ENCODE measurements at regions not wholly inside any gene's neighbourhood (a gene's known extent, or its start where the extent isn't known, plus 50 kb on each side); places are given as distances from the start of the nearest gene placed in this dataset.
"Not testable (repeated sequence)": the region's sequence is repeated elsewhere in the genome, so short reads cannot be mapped to it uniquely, and the experiment has no call there.

DNA sequence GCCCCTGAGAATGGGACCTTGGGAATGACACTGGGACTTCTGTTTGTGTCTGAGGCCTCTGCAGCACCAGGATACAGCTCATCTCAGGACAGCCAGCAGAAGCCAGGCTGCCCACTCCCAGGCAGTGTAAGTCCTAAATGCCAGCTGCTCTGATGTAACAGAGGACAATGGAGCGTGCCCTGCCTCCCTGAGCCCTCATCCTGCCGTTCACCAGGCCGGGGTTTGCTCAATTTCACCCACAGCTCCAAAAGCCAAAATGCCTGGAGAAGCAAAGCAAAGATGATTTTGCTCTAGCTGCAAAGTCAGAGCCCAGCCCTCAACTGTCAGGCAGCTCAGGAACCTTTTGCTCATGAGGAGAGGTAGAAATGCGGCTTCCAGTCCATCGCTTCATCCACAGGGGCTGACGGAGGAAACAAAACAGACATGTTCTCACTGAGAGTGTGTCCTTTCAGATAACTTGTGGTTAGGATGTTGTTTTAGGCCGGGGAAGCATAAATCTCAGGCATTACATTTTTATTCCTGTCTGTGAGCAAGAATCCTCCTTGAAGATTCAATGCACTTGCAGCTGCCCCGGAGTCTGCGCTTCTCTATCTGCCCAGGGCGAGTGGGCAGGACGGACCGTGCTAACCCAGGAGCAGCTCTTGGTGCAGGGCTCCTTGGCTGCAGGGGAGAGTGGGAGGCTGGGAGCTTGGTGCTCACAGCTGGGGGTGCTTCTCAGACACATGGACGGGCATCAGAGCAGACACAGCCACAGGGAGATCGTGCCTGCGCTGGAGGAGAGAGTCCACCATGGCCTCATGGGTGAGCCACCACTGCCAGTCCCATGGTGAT, 83.2 kb upstream of the CHST15 start:
- no peak for DNase-seq

- DNase-seq, result no peak
Measured at GRCh38 chr10:124175701-124176348, 82.4 kb upstream of the CHST15 start.

DNA sequence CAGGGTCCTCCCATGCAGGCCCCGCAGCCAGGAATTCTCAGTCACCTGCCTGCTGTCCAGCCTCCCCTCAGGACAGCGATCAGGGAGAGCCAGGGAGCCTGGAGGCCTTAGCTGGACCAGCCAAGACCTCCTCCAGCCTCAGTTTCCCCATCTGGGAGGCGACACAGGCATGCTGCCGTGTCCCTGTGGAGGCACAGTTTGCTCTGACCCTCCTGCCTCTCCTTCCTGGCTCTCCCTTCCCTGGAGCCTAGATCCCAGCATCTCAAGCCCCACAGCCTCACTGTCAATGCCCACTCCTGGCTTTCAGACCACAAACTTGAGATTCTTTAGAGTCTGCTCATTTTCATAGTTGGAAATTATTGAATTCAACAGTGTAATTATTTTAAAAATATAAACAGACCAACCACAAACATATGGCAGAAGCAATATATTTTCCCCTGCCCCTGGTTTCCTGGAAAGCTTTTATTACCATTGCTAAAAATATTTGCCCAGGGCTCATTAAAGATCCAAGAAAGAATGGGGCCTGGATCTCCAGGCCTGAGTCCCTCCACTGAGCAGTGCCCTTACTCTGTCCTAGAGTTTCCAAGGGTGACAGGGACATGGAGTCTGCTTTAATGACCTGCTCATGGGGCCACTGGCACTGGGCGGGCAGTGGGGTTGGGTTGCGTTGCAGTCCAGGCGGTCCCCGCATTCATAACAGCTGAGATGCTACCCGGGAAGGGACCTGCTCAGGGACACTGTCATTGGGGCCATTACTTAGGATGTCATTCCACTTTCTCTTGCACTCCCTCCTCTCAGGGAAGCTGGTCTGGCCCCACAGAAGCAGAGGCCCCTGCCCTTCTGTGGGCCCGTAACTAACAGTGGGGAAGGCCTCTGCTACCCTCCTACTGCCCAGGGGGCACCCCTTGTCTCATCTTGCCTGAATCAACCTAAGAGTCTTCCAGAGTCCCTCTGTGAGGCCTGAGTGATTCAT, 81.6 kb upstream of the CHST15 start:
- no peak for DNase-seq

DNA sequence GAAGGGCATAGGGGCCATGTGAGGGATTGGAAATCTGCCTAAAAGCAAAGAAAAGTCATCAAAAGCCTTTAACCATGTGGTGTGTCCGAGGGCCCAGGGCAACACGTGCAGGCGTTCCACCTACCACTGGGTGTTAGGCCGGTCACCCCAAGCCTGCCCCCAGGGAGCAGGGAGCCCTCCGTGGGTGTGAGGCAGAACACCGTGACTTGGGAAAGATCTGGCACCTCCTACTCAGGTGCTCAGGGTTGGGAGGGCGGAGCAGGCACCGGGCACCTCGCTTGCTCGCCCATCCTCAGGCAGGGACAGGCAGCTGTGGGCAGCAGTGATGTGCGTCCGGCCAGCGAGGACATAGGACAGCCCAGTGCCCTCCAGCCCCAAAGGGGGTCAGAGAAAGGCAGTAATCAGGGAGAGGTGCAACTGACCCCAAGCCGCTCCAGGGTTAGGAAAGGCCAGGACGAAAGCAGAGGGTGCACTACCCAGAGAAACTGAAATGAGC, 80.7 kb upstream of the CHST15 start:
- no peak for DNase-seq

- no peak for DNase-seq
Measured at GRCh38 chr10:124173298-124173900, 80.0 kb upstream of the CHST15 start.

DNA sequence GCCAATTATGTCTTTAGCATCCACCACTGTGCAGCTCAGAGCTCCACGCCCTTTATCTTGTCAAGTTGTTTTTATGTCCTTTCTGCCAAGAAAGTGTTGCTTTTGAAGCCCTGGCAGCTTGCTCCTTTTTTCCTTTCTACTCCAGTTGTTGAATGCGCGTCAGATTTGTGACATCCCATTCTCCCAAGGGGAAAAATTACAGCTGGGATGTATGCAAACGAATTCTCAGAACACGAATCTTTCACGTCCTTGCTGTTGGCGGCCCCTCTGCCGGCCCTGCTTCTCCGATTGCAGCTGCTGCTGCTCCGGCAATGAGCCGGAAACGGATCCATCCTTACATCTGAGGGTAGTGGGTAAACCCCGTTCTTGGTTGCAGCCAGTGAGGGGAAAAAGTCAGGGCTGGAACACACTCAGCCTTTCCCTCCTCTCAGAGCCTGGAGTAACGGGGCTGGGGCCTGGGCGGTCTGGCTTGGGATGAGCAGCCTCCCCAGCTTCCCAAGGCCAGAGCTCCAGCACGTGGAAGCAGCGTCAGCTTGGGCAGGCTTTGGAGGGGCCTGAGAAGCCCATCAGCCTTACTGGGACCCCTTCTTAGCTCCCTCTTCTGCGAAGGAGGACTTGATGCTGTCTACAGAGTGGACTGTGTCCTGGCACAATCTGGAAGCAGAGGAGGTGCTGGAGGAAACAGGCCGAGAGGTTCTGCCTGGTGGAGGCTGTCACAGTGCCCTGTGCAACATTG, 79.0 kb upstream of the CHST15 start:
- no peak for DNase-seq

DNA sequence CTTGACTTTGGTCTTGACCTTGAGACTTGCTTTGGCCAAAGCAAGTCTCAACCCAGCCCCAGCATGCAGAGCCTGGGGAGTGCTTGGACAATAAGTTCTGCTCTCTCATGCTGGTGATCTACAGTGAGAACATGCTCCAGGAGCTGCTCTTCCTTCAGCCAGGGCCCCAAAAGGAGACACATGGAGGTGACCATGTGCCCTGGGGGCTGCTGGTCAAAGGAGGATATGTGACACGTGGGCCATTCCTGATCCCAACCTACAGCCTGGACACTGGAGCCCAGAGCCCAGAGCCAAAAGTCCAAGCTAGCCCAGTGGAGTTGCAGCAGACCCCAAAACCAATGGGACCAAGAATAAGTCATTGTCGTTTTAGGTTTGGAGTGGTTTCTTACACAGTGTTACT, 78.2 kb upstream of the CHST15 start:
- no peak for DNase-seq

GRCh38 chr10:124170631-124171030, 77.2 kb upstream of the CHST15 start:
- no peak for DNase-seq

GRCh38 chr10:124168991-124169802, 75.8 kb upstream of the CHST15 start:
- no peak for DNase-seq

DNA sequence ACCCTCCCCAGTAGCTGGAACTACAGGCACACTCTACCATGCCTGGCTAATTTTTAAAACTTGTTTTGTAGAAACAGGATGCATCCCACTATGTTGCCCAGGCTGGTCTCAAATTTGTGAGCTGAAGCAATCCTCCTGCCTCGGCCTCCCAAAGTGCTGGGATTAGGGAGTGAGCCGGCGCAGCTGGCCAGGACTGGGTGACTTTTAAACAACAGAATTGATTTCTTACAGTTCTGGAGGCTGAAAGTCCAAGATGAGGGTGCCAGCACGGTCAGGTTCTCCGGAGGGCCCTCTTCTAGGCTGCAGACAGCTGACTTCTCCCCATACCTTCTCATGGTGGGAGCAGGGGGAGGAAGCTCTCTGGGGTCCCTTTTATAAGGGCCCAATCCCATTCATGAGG, 75.2 kb upstream of the CHST15 start:
- DNase-seq, result no peak

DNA sequence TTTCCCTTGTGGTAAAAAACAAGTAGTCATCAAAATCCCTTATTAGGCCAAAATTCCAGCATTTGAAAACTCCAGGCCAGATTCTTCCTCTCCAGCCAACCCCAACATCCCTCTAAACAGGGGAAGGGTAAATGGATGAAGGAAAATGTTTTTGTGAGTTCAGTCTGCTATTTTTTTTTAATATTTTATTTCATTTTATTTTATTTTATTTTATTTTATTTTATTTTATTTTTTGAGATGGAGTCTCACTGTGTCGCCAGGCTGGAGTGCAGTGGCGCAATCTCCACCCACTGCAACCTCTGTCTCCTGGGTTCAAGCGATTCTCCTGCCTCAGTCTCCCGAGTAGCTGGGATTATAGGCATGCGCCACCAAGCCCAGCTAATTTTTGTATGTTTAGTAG, 74.5 kb upstream of the CHST15 start:
- DNase-seq, result not testable (repeated sequence)

GRCh38 chr10:124166431-124167125, 73.2 kb upstream of the CHST15 start:
- no peak for DNase-seq

GRCh38 chr10:124165827-124166226, 72.4 kb upstream of the CHST15 start:
- DNase-seq, result no peak

GRCh38 chr10:124165311-124165710, 71.9 kb upstream of the CHST15 start:
- DNase-seq, result no peak

- no peak for DNase-seq
Measured at GRCh38 chr10:124164264-124164663, 70.9 kb upstream of the CHST15 start.

DNA sequence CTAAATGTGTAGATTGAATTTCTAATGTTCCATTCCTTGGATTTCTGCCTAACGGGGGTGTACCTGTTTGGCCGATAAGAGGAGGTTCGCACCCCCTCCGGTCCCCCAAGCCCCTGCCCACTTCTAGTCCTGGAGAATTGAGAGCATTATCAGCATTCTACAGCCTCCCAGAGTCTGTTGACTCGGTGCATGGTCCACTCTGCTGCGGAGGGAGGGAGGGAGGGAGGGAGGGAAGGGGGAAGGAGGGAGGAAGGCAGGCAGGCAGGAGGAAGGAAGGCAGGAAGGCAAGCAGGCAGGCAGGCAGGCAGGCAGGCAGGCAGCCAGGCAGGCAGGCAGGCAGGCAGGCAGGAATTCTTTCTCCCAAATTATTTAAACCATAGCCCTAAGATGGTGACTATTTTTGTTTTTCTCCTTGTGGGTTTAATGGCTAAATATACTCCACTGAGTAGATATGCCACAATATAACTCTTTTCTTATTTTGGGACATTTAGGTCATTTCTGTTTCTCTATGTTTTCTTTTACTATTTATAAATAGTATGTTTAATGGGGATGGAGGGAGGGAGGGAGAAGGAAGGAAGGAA, 69.5 kb upstream of the CHST15 start:
- no peak for DNase-seq

- DNase-seq, result no peak
Measured at GRCh38 chr10:124162136-124162535, 68.7 kb upstream of the CHST15 start.

GRCh38 chr10:124161601-124162000, 68.2 kb upstream of the CHST15 start:
- no peak for DNase-seq

GRCh38 chr10:124160943-124161582, 67.7 kb upstream of the CHST15 start:
- no peak for DNase-seq

DNA sequence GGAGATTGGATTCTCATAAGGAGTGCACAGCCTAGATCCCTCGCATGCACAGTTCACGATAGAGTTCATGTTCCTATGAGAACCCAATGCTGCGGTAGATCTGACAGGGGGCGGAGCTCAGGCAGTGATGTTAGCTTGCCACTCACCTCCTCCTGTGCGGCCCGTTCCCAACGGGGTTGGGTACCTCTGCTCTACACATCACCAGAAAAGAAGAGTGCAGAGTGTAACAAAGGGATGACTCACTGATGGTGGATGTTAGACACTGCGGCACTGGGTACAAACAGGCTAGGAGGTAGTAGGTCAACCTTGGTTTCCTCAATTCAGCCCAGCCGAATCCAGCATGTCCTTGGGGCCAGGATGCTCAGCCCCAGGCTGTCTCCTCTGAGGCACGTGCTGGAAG, 66.8 kb upstream of the CHST15 start:
- no peak for DNase-seq

Data from NCI-H1694 (cell line).